ENCODE measurements at regions not wholly inside any gene's neighbourhood (a gene's known extent, or its start where the extent isn't known, plus 50 kb on each side); places are given as distances from the start of the nearest gene placed in this dataset.
"Not testable (repeated sequence)": the region's sequence is repeated elsewhere in the genome, so short reads cannot be mapped to it uniquely, and the experiment has no call there.

DNA sequence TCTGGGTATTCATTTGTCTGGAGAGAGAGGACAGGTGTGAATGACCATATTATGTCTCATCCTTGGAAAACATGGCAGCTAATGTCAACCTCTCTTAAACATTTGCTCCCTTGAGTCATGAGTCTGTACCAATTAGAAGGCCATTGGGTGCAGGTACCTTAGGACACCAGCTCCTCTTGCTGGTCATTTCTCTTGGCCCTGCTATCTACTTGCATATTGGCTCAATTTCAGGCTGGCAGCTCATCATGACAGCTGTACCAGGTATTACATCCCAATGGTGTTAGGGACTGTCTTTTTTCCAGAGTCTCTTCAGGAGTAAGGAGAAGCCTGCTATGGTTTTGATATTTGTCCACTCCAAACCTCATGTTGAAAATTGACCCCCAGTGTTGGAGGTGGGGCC lies 92.2 kb upstream of the ANKRD28 start:
- H3K4me3 Mint-ChIP-seq: no peak overlapping the region
- peaks cover 6% of the 10 kb centered on the region for H3K4me1 Mint-ChIP-seq
- H3K9me3 Mint-ChIP-seq: peaks cover 12% of the 10 kb centered on the region
- no peak overlapping the region for H3K27ac Mint-ChIP-seq
- no peak for ATAC-seq
- H3K36me3 Mint-ChIP-seq: peaks cover 6% of the 10 kb centered on the region
- no peaks in the 10 kb centered on the region for H3K27me3 Mint-ChIP-seq

DNA sequence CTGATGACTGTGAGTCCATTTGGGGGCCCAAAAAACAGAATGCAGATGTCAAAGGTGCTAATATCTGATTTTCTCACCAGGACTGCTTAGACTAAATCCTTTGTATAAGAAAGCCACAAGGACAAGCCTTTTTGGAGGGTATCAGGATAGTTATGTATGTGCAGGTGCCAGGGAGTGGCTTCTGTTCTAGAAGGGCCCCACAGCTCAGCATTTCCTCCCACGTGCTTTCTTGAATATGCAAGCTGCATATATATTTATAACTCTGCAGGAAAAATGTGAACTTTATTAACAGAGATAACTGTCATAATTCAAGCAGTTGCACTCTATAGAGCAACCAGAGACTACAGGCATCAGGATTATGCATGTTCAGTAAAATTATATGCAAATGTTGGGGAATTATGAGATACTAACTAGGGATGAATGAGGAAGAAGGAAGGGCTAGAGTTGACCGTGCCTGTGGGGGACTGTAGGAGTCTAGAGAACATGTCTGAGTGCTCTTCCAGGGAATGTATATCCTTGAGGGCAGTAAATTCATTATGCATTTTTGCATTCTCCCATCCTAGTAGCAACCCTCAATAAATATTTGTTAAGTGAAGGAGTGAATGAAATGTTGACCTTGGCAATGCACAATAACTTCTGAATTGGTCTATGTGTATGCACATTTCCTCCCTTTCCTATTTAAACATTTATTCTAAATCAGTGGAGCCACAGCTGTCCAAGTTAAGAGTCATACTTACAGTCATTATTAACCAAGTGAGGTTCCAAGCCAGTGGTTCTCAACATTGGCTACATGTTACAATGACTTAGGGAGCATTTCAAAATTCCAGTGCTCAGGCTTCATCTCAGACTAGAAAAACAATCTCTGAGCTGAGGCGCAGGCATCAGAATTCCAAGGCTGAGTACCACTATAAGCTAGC lies 94.8 kb upstream of the ANKRD28 start:
- Mint-ChIP-seq H3K36me3 (peaks cover 10% of the 10 kb centered on the region), H3K4me3 (no peak overlapping the region), H3K27ac (no peak overlapping the region), H3K27me3 (no peaks in the 10 kb centered on the region), H3K4me1 (peaks cover 6% of the 10 kb centered on the region), H3K9me3 (peaks cover 3% of the 10 kb centered on the region)
- no peak for ATAC-seq

DNA sequence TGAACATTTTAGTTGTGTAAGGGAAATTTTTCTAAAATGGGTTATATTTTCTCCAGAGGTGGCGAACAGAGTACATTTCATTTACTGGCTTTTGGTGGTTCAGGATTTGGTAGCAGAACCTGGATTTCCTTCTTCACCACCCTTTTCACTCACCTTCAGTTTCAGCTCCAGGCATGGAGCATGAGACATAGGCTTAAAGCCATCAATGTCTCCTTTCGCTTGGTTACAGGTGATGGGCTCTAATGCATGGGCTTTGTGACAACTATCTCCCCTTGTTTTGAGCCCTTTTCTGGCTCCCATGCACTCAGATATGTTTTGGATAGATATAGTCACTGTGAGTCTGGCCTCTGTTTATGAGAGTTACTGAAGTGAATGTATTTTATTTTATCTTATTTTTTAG lies 96.6 kb upstream of the ANKRD28 start:
- Mint-ChIP-seq H3K4me1 (peaks cover 6% of the 10 kb centered on the region), H3K36me3 (peaks cover 16% of the 10 kb centered on the region), H3K27ac (no peak overlapping the region), H3K4me3 (no peak overlapping the region), H3K27me3 (no peaks in the 10 kb centered on the region), H3K9me3 (peaks cover 3% of the 10 kb centered on the region)
- no peak for ATAC-seq

DNA sequence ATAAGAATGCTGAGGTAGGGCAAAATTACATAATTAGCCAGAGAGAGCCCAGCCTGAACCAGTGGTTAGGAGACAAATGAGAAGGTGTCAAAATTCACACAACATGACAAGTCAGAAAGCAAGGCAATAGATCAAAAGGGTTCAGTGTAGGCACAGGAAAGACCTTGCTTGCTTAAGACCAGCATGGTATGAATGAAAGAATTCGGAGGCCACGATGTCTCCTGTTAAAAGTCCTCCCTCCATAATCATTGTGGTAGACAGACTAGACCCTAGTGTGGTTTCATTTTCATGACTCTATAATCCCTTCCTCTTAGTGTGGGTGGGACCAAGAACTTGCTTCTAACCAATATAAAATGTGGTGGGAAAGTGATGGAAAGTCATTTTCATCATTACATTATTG lies 98.7 kb upstream of the ANKRD28 start:
- no peaks in the 10 kb centered on the region for H3K27me3 Mint-ChIP-seq
- H3K9me3 Mint-ChIP-seq: peaks cover 3% of the 10 kb centered on the region
- no peak overlapping the region for H3K4me3 Mint-ChIP-seq
- H3K27ac Mint-ChIP-seq: no peak overlapping the region
- ATAC-seq: no peak
- H3K36me3 Mint-ChIP-seq: peaks cover 16% of the 10 kb centered on the region
- peaks cover 6% of the 10 kb centered on the region for H3K4me1 Mint-ChIP-seq

DNA sequence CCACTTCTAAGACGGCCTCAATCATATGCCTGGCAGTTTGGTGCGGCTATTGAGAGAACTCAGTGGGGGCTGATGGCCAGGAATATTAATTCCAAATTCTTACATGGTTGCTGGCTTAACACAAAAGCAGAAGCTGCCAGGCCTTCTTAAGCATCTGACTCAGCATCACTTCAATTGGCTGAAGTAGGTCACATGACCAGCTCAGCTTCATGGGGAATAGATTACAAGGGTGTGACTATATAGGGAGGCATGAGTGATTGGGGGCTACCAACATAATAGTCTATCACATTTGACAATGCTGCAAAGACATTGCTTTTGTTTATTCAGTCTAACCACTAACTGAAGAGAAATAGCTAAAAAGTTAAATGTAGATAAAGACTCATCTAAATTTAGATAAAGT lies 101.6 kb upstream of the ANKRD28 start:
- peaks cover 3% of the 10 kb centered on the region for H3K9me3 Mint-ChIP-seq
- no peaks in the 10 kb centered on the region for H3K4me1 Mint-ChIP-seq
- H3K4me3 Mint-ChIP-seq: no peak overlapping the region
- no peaks in the 10 kb centered on the region for H3K27me3 Mint-ChIP-seq
- ATAC-seq: no peak
- no peak overlapping the region for H3K27ac Mint-ChIP-seq
- peaks cover 16% of the 10 kb centered on the region for H3K36me3 Mint-ChIP-seq

DNA sequence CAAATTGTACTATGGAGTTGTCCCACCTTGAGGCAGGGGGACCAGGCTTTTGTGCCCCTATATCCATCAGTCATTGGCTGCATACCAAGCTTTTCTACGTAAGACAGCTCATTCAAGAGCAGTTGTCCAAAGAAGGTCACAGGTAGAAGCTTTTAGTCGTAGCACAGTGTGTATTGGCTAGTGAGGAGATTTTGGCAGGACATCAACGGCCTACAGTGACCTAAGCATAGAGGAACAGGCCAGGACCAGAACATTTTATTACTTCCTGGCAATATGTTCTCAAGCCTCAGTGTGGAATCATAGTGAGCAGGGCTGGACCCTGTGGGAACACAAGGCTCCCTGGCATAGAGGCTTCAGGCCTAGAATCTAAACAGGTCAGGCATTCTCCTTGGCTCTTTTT lies 105.4 kb upstream of the ANKRD28 start:
- no peaks in the 10 kb centered on the region for H3K27me3 Mint-ChIP-seq

DNA sequence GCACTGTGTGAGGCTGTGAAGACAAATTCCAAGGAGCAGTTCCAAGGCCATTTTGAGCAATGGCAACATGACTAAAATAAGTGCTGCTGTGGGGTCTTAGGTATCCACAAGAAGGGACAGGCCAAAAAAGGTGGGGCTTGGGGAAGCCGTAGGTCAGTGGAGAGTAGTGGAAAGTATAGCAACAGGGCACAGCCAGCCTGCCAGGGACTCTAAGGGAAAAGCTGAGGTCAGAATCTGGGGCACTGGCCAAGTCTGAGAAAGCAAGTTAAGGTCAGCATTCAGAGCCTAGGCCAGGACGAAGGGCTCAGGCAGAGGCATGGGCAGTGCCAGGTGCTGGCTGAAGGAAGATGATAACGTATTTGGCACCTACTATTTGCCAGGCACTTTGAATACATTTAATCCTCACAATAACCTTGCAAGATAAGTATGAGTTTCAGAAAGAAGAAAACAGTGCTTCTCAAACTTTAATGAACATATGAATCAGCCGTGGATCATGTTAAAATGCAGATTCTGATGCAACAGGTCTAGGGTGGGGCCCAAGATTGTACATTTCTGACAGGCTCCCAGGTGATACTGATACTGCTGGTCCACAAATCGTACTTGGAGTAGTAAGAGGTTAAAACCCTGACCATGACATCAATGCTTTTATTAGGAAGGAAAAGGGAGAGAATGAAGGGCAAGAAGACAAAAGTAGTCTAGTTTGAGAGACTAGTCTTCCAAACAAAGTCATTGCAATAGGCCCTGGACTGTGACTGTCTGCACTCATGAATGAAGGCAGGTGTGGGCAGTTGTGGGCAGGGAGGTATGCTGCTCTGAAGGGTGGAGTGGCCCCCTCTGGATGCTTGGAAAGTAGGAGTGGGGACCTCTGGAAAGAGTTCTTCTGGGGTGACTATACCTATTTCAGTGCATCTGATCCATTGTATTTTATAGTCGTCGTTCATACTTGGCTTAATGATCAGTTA lies 106.3 kb upstream of the ANKRD28 start:
- Mint-ChIP-seq H3K4me1 (no peaks in the 10 kb centered on the region), H3K4me3 (no peak overlapping the region), H3K9me3 (peaks cover 2% of the 10 kb centered on the region), H3K36me3 (no peaks in the 10 kb centered on the region), H3K27me3 (no peaks in the 10 kb centered on the region), H3K27ac (no peak overlapping the region)
- no peak for ATAC-seq

More for the DNA sequence above, 105.4 kb upstream of the ANKRD28 start:
- Mint-ChIP-seq H3K9me3 (peaks cover 2% of the 10 kb centered on the region), H3K4me1 (no peaks in the 10 kb centered on the region), H3K27ac (no peak overlapping the region), H3K36me3 (no peaks in the 10 kb centered on the region), H3K4me3 (no peak overlapping the region)
- no peak for ATAC-seq

DNA sequence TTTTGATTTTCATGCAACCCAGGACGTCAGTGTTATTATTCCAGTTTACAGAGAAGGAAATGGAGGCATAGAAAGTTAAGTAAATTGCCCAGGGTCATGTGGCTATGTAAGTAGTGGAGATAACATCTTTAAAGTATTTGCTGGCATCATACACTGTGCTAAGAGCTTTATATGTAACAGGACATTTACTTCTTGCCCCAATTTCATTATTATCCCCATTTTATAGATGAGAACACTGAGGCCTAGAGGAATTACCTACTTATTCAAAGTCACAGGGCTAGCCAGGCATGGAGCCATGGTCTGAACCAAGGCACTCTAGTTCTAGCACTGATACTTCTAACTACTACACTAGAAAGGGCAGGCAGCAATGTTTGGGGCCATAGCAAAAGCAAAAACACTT lies 107.3 kb upstream of the ANKRD28 start:
- Mint-ChIP-seq H3K27ac (no peak overlapping the region), H3K27me3 (no peaks in the 10 kb centered on the region), H3K36me3 (no peaks in the 10 kb centered on the region), H3K4me3 (no peak overlapping the region), H3K4me1 (no peaks in the 10 kb centered on the region), H3K9me3 (peaks cover 6% of the 10 kb centered on the region)
- ATAC-seq: no peak

DNA sequence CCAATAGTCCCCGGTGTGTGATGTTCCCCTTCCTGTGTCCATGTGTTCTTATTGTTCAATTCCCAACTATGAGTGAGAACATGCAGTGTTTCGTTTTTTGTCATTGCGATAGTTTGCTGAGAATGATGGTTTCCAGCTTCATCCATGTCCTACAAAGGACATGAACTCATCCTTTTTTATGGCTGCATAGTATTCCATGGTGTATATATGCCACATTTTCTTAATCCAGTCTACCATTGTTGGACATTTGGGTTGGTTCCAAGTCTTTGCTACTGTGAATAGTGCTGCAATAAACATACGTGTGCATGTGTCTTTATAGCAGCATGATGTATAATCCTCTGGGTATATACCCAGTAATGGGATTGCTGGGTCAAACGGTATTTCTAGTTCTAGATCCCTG lies 109.6 kb upstream of the ANKRD28 start:
- not testable (repeated sequence) for H3K4me3 Mint-ChIP-seq

DNA sequence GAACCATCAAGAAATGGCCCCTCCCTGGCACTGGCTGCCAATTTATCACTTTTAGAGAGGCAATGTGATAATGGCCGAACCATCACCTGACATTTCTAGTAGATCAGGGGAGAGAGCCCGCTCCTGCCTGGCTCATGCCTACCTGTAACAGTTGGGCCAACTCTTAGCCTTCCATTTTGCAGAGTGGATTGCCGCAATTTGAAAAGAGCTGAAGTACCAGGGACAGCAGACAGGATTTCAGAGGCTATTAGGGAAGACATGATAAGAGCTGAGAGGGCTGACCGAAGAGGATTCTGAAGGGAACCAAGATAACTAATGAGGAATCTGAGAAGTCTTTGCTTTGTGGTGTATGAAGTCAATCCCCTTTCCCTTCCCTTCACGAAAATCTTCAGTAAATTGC lies 121.2 kb upstream of the ANKRD28 start:
- no peak overlapping the region for H3K27ac Mint-ChIP-seq
- no peak for ATAC-seq
- no peaks in the 10 kb centered on the region for H3K27me3 Mint-ChIP-seq
- no peaks in the 10 kb centered on the region for H3K9me3 Mint-ChIP-seq
- H3K4me1 Mint-ChIP-seq: no peaks in the 10 kb centered on the region
- H3K36me3 Mint-ChIP-seq: no peaks in the 10 kb centered on the region
- H3K4me3 Mint-ChIP-seq: no peak overlapping the region

More for the DNA sequence above, 109.6 kb upstream of the ANKRD28 start:
- ATAC-seq, H3K27ac Mint-ChIP-seq, H3K36me3 Mint-ChIP-seq, H3K27me3 Mint-ChIP-seq, H3K4me1 Mint-ChIP-seq: not testable (repeated sequence)
- H3K9me3 Mint-ChIP-seq: peaks cover 11% of the 10 kb centered on the region

DNA sequence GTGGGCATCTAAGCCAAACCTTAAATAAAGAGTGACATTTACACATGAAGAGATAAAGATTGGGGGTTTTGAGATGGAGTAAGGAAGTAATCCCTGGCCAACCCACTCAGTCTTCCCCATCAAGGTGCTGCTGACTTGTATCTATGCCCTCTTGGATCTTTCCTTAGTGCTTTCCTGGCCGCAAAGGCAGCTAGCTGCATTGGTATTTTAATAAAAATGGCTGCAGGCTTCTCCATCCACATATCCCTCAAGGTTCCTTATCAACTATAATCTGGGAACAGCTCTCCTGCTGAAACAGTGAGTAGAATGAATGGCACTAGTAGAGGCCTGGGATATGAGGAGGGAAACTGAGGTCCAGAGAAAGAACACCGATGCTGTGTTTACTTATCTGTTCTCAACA lies 122.2 kb upstream of the ANKRD28 start:
- no peaks in the 10 kb centered on the region for H3K9me3 Mint-ChIP-seq
- H3K27me3 Mint-ChIP-seq: no peaks in the 10 kb centered on the region
- H3K4me3 Mint-ChIP-seq: no peak overlapping the region
- H3K4me1 Mint-ChIP-seq: no peaks in the 10 kb centered on the region
- H3K36me3 Mint-ChIP-seq: no peaks in the 10 kb centered on the region
- no peak overlapping the region for H3K27ac Mint-ChIP-seq
- no peak for ATAC-seq

DNA sequence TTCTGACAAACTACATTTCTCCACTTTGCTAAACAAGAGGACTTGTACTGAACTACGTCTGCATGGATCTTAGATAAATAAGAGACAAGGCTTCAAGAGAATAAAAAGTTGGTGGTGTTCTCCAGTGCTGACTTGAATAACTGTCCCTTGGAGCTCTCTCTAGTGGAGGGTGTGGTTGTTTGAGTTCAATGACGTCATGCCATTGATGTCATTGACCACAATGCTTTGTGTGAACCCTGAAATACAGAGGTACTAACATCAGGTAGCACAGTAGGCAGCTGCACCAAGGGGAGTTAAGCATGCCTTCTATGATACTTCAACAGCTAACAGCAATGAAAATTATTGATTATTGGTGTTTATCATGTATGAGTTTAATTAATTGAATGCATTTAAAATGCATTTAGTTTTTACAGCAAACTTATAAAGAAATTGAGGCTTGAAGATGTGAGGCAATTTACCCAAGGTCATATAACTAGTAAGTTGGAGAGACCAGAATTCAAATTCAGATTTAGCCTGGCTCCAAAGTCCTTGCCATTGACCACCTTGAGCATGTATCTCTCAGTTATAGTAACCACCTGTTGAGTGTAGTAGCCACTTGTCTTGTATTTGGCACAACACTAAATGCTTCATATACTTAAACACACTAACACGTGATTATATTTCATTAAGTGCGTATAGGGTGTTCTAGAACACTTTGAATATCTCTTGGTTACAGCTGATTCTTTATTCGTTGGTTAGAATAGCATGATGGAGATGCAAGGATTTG lies 126.0 kb upstream of the ANKRD28 start:
- Mint-ChIP-seq H3K4me1 (no peaks in the 10 kb centered on the region), H3K9me3 (no peaks in the 10 kb centered on the region), H3K4me3 (no peak overlapping the region), H3K27ac (no peak overlapping the region), H3K36me3 (no peaks in the 10 kb centered on the region), H3K27me3 (no peaks in the 10 kb centered on the region)
- no peak for ATAC-seq

DNA sequence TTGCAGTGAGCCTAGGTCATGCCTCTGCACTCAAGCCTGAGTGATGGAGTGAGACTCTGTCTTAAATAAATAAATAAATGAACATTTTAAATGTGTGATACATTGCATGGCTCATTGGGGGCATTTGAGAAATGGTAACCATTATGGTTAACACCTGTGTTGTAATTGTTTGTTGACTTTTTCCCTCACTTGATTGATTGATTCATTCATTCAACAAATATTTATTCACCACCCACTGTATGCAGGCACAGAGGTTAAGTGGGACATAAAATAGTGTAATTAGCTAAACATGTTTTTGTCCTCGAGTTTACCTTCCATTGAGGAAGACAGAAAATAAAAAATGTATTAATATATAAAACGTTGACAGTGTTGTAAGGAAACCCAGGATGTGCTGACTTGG lies 127.1 kb upstream of the ANKRD28 start:
- Mint-ChIP-seq H3K36me3 (no peaks in the 10 kb centered on the region), H3K4me3 (no peak overlapping the region), H3K27ac (no peak overlapping the region), H3K9me3 (no peaks in the 10 kb centered on the region), H3K4me1 (no peaks in the 10 kb centered on the region), H3K27me3 (no peaks in the 10 kb centered on the region)
- ATAC-seq: no peak

DNA sequence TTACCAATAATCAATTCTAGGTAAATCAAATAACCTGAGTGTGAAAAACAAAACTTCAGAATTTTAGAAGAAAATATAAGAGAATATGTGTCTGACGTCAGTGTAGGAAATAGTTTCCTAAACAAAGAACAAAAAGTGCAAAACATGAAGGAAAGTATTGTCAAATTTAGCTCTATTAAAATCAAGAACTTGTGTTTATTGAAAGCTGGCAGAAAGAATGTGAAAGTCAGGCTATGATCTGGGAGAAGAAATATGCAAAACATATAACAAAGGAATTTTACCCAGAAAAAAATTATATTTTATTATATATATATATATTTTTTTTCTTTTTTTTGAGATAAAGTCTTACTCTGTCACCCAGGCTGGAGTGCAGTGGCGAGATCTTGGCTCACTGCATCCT lies 129.1 kb upstream of the ANKRD28 start:
- ATAC-seq: no peak
- Mint-ChIP-seq H3K4me1 (no peaks in the 10 kb centered on the region), H3K27ac (no peak overlapping the region), H3K4me3 (no peak overlapping the region), H3K27me3 (no peaks in the 10 kb centered on the region), H3K9me3 (no peaks in the 10 kb centered on the region), H3K36me3 (no peaks in the 10 kb centered on the region)

DNA sequence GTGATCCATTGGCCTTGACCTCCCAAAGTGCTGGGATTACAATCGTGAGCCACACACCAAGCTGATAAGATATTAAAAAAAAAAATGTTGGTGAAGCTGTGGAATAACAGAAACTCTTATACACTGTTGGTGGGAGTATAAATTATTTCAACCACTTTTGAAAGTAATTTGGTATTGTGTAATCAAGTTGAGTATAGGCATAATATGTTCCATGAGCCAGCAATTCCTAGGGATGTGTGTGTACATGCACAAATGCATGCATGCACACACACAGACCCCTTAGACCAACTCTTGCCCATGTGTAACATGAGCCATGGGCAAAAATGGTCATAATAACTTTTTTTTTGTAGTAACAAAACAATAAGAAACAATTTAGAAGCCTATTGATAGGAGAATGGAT lies 130.2 kb upstream of the ANKRD28 start:
- ATAC-seq: no peak
- H3K4me3 Mint-ChIP-seq: no peak overlapping the region
- no peaks in the 10 kb centered on the region for H3K27me3 Mint-ChIP-seq
- H3K27ac Mint-ChIP-seq: no peak overlapping the region
- no peaks in the 10 kb centered on the region for H3K9me3 Mint-ChIP-seq
- H3K4me1 Mint-ChIP-seq: no peaks in the 10 kb centered on the region
- H3K36me3 Mint-ChIP-seq: no peaks in the 10 kb centered on the region

Measured in stimulated activated memory B cell treated with anti-CD40 and anti-IgM and Interleukin-4, amounts not matched to agents 10 μg/mL and 1 μg/mL and 100 μg/mL, for 72 hours (primary cell).